HEK293 (cell line): ENCODE measurements at regions not wholly inside any gene's neighbourhood (a gene's known extent, or its start where the extent isn't known, plus 50 kb on each side); places are given as distances from the start of the nearest gene placed in this dataset.

Experiments used
- CTCF ChIA-PET: fragments of 350-600 bp; formaldehyde crosslinking; extraction: SDS; loops from one replicate; lab custom pipeline; 2021; ENCODE audit warnings: antibody characterized with exemption; lab: Yijun Ruan, JAX
- POLR2A ChIA-PET: fragments of 300-600 bp; formaldehyde crosslinking; extraction: SDS; loops from one replicate; lab custom pipeline; 2020; ENCODE audit warnings: antibody characterized with exemption, inconsistent platforms; lab: Yijun Ruan, JAX
- H3K27ac ChIP-seq: fragments of 200-500 bp; sonication (Bioruptor generic); 2 replicates; pipeline ENCODE4 v1.5.1; 2014; ENCODE audit warnings: low read depth, low read length, control low read depth, inconsistent platforms; ENCODE audit errors: extremely low read depth
- H3K36me3 ChIP-seq, 2 experiments: fragments of 200-500 bp in 1 of 2; sonication (Bioruptor generic) in 1 of 2; 1 replicate in 1 of 2; 2 replicates in 1 of 2; pipeline ENCODE4 v1.5.1; 2014 to 2017; ENCODE audit warnings: inconsistent platforms in 2 of 2, low read length in 2 of 2; ENCODE audit not compliant: control insufficient read depth in 2 of 2, insufficient read depth in 1 of 2
- H3K4me1 ChIP-seq: fragments of 200-500 bp; sonication (Bioruptor generic); 2 replicates; pipeline ENCODE4 v1.5.1; 2014; ENCODE audit warnings: mild to moderate bottlenecking, low read length, inconsistent platforms; ENCODE audit not compliant: control insufficient read depth, insufficient read depth
- H3K4me3 ChIP-seq: 2 replicates; pipeline ENCODE4 v1.5.1; 2011; ENCODE audit warnings: low read depth, mild to moderate bottlenecking, control low read depth, low read length, moderate library complexity
- H3K9me3 ChIP-seq: fragments of 200-500 bp; sonication (Bioruptor generic); 2 replicates; pipeline ENCODE4 v1.5.1; 2014; ENCODE audit warnings: low read depth, low read length, inconsistent platforms; ENCODE audit not compliant: control insufficient read depth, insufficient read depth
- BCL11A ChIP-seq: fragments of 450-650 bp; formaldehyde crosslinking; IDR thresholded peaks from 2 replicates; pipeline ENCODE4 v1.5.1; 2016; ENCODE audit warnings: low read depth, missing biosample characterization, missing genetic modification characterization
- FEZF1 ChIP-seq: fragments of 450-650 bp; formaldehyde crosslinking; IDR thresholded peaks from 2 replicates; pipeline ENCODE4 v1.5.1; 2016; ENCODE audit warnings: missing biosample characterization, missing genetic modification characterization
- KLF9 ChIP-seq: fragments of 450-650 bp; formaldehyde crosslinking; IDR thresholded peaks from 2 replicates; pipeline ENCODE4 v1.5.1; 2016; ENCODE audit warnings: missing biosample characterization, missing genetic modification characterization, low read depth
- OSR2 ChIP-seq: fragments of 450-650 bp; formaldehyde crosslinking; IDR thresholded peaks from 2 replicates; pipeline ENCODE4 v1.5.1; 2016; ENCODE audit warnings: missing biosample characterization, missing genetic modification characterization
- TRIM28 ChIP-seq: IDR thresholded peaks from 2 replicates; pipeline ENCODE4 v1.6.1; 2011; ENCODE audit warnings: low read length, control low read depth, borderline replicate concordance
- ZNF140 ChIP-seq: fragments of 450-650 bp; formaldehyde crosslinking; IDR thresholded peaks from 2 replicates; pipeline ENCODE4 v1.5.1; 2016; ENCODE audit warnings: missing biosample characterization, missing genetic modification characterization
- ZNF341 ChIP-seq: fragments of 450-650 bp; formaldehyde crosslinking; IDR thresholded peaks from 2 replicates; pipeline ENCODE4; 2016; ENCODE audit warnings: low read depth, missing biosample characterization, missing genetic modification characterization
- ZNF426 ChIP-seq: fragments of 450-650 bp; formaldehyde crosslinking; IDR thresholded peaks from 2 replicates; pipeline ENCODE4 v1.5.1; 2017; ENCODE audit warnings: missing biosample characterization, missing genetic modification characterization, mild to moderate bottlenecking, inconsistent platforms, moderate library complexity
- ZNF560 ChIP-seq: fragments of 450-650 bp; formaldehyde crosslinking; IDR thresholded peaks from 2 replicates; pipeline ENCODE4 v1.5.1; 2017; ENCODE audit warnings: missing biosample characterization, missing genetic modification characterization, borderline replicate concordance
- ZNF837 ChIP-seq: fragments of 450-650 bp; formaldehyde crosslinking; IDR thresholded peaks from 2 replicates; pipeline ENCODE4 v1.5.1; 2016; ENCODE audit warnings: missing biosample characterization, missing genetic modification characterization
- TF ChIP-seq, protein P1 (sequence below): fragments of 450-650 bp; formaldehyde crosslinking; IDR thresholded peaks from 2 replicates; pipeline ENCODE4 v1.5.1; 2016; ENCODE audit warnings: missing biosample characterization, missing genetic modification characterization
- TF ChIP-seq, protein P2 (sequence below): fragments of 450-650 bp; formaldehyde crosslinking; IDR thresholded peaks from 2 replicates; pipeline ENCODE4 v1.5.1; 2016; ENCODE audit warnings: missing biosample characterization, missing genetic modification characterization
- TF ChIP-seq, protein P3 (sequence below): fragments of 450-650 bp; formaldehyde crosslinking; IDR thresholded peaks from 2 replicates; pipeline ENCODE4 v1.5.1; 2017; ENCODE audit warnings: missing biosample characterization, missing genetic modification characterization
- TF ChIP-seq, protein P4 (sequence below): fragments of 450-650 bp; formaldehyde crosslinking; IDR thresholded peaks from 2 replicates; pipeline ENCODE4 v1.5.1; 2016; ENCODE audit warnings: missing biosample characterization, missing genetic modification characterization
- TF ChIP-seq, protein P5 (sequence below): fragments of 450-650 bp; formaldehyde crosslinking; IDR thresholded peaks from 2 replicates; pipeline ENCODE4 v1.5.1; 2016; ENCODE audit warnings: missing biosample characterization, missing genetic modification characterization

DNA sequence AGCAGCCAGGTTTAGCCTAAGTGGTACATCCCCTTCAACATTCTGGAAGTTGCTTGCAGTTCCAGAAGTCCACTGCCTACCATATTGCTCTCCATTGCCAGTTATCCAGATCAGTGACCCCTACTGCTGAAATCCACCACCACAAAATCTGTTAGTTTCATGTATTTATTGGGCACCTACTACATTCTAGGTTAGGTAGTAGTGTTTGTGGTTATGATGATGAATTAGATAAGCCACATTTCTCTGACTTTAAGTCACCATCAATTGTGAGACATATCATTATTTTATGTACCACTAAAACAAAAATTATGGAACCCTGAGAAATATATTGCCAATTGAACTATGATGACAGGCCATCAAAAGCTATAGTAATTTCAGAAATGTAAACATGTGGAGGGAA lies 139.5 kb upstream of the PKDCC start:
- ChIA-PET CTCF (interaction anchor here (1.2 kb wide), 1 partner anchor 152 kb away, joined by 3 read pairs; no protein-coding TSS in a partner anchor), POLR2A (no interaction called here)
- TF ChIP-seq OSR2 (tag by site-specific recombination): no peak
- Histone ChIP-seq H3K27ac (no peak overlapping the region), H3K36me3 (no peaks in the 10 kb centered on the region), H3K4me1 (no peaks in the 10 kb centered on the region), H3K4me3 (no peak overlapping the region), H3K9me3 (no peaks in the 10 kb centered on the region)

DNA sequence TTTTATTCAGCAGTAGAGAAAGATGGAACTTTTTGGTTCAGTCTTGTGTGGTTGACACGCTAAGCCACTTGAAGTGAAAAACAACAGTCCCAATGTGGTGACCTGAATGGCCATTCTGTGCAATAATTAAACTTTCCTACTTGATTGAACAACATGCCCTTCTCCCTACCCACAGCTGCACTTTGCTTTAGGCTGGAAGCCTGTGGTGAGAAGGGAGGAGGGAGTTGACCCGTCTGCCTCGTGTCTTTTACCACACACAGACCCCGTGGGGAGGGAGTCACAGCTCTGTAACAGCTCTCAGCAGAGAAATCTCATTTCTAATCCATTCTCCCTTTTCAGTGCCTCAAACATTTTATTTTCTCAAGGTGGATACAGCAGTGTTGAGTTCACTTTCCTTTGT lies 138.2 kb upstream of the PKDCC start:
- Histone ChIP-seq H3K4me3 (no peak overlapping the region), H3K27ac (no peak overlapping the region), H3K4me1 (no peaks in the 10 kb centered on the region), H3K9me3 (no peaks in the 10 kb centered on the region), H3K36me3 (no peaks in the 10 kb centered on the region)
- ChIA-PET CTCF (interaction anchor here (1.2 kb wide), 1 partner anchor 151 kb away, joined by 3 read pairs; no protein-coding TSS in a partner anchor), POLR2A (no interaction called here)
- TF ChIP-seq, protein P1, sequence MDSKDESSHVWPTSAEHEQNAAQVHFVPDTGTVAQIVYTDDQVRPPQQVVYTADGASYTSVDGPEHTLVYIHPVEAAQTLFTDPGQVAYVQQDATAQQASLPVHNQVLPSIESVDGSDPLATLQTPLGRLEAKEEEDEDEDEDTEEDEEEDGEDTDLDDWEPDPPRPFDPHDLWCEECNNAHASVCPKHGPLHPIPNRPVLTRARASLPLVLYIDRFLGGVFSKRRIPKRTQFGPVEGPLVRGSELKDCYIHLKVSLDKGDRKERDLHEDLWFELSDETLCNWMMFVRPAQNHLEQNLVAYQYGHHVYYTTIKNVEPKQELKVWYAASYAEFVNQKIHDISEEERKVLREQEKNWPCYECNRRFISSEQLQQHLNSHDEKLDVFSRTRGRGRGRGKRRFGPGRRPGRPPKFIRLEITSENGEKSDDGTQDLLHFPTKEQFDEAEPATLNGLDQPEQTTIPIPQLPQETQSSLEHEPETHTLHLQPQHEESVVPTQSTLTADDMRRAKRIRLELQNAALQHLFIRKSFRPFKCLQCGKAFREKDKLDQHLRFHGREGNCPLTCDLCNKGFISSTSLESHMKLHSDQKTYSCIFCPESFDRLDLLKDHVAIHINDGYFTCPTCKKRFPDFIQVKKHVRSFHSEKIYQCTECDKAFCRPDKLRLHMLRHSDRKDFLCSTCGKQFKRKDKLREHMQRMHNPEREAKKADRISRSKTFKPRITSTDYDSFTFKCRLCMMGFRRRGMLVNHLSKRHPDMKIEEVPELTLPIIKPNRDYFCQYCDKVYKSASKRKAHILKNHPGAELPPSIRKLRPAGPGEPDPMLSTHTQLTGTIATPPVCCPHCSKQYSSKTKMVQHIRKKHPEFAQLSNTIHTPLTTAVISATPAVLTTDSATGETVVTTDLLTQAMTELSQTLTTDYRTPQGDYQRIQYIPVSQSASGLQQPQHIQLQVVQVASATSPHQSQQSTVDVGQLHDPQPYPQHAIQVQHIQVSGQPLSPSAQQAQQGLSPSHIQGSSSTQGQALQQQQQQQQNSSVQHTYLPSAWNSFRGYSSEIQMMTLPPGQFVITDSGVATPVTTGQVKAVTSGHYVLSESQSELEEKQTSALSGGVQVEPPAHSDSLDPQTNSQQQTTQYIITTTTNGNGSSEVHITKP (tag by site-specific recombination): 0 out of 2 replicates have a peak, but pooled peaks have one; percentile 16
- TF ChIP-seq ZNF341 (tag by site-specific recombination): peak; percentile 82
- TF ChIP-seq ZNF426 (tag by site-specific recombination): no peak
- TF ChIP-seq, all 188 proteins: peak for 2

DNA sequence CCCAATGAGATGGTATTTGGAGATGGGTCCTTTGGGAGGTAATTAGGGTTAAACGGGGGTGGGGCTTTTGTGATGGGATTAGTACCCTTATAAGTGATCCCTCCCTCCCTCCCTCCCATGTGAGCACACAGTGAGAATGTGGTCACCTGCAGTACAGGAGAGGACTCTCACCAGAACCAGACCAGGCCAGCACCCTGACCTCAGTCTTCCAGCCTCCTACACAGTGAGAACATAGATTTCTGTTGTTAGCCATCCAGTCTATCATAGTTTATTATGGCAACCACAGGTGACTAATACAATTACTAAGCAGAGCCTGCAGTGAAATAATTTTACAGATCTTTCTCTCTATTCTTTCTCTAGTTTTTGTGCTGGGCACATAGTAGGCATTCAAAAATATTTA lies 137.7 kb upstream of the PKDCC start:
- Histone ChIP-seq H3K9me3 (no peaks in the 10 kb centered on the region), H3K4me1 (no peaks in the 10 kb centered on the region), H3K4me3 (no peak overlapping the region)
- POLR2A ChIA-PET: no interaction called here
- no peak for TF ChIP-seq ZNF560 (tag by site-specific recombination)
- TF ChIP-seq ZNF140 (tag by site-specific recombination): no peak
- TF ChIP-seq, protein P2, sequence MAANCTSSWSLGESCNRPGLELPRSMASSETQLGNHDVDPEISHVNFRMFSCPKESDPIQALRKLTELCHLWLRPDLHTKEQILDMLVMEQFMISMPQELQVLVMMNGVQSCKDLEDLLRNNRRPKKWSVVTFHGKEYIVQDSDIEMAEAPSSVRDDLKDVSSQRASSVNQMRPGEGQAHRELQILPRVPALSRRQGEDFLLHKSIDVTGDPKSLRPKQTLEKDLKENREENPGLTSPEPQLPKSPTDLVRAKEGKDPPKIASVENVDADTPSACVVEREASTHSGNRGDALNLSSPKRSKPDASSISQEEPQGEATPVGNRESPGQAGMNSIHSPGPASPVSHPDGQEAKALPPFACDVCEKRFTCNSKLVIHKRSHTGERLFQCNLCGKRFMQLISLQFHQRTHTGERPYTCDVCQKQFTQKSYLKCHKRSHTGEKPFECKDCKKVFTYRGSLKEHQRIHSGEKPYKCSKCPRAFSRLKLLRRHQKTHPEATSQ (tag by site-specific recombination): no peak
- no peak for TF ChIP-seq KLF9 (tag by site-specific recombination)
- TF ChIP-seq, protein P3, sequence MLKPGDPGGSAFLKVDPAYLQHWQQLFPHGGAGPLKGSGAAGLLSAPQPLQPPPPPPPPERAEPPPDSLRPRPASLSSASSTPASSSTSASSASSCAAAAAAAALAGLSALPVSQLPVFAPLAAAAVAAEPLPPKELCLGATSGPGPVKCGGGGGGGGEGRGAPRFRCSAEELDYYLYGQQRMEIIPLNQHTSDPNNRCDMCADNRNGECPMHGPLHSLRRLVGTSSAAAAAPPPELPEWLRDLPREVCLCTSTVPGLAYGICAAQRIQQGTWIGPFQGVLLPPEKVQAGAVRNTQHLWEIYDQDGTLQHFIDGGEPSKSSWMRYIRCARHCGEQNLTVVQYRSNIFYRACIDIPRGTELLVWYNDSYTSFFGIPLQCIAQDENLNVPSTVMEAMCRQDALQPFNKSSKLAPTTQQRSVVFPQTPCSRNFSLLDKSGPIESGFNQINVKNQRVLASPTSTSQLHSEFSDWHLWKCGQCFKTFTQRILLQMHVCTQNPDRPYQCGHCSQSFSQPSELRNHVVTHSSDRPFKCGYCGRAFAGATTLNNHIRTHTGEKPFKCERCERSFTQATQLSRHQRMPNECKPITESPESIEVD (tag by site-specific recombination): no peak
- TF ChIP-seq, all 188 proteins: peak for 0
- CTCF ChIA-PET: no interaction called here
- no peaks in the 10 kb centered on the region for H3K36me3 ChIP-seq
- no peak overlapping the region for H3K27ac ChIP-seq

DNA sequence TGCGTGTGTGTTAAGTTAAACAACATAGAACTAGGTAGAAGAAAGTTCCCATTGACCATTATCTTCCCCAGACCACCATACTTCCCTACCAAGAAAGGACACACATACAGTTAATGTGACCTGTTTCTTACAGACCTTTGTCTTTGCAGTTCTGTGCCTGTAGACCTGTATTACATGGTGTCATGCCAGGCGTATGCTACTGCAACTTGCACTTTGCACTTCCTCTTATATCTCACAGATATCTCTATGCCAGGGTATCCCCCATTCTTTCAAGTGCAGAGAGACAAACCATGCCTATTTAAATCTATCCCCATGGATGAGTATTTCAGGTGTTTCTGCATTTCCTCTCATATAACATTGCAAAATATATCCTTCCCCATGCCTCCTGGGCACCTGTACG lies 136.8 kb upstream of the PKDCC start:
- POLR2A ChIA-PET: no interaction called here
- no peak for TF ChIP-seq TRIM28
- TF ChIP-seq, protein P4, sequence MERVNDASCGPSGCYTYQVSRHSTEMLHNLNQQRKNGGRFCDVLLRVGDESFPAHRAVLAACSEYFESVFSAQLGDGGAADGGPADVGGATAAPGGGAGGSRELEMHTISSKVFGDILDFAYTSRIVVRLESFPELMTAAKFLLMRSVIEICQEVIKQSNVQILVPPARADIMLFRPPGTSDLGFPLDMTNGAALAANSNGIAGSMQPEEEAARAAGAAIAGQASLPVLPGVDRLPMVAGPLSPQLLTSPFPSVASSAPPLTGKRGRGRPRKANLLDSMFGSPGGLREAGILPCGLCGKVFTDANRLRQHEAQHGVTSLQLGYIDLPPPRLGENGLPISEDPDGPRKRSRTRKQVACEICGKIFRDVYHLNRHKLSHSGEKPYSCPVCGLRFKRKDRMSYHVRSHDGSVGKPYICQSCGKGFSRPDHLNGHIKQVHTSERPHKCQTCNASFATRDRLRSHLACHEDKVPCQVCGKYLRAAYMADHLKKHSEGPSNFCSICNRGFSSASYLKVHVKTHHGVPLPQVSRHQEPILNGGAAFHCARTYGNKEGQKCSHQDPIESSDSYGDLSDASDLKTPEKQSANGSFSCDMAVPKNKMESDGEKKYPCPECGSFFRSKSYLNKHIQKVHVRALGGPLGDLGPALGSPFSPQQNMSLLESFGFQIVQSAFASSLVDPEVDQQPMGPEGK (tag by site-specific recombination): no peak
- no peak for TF ChIP-seq ZNF837 (tag by site-specific recombination)
- TF ChIP-seq, protein P5, sequence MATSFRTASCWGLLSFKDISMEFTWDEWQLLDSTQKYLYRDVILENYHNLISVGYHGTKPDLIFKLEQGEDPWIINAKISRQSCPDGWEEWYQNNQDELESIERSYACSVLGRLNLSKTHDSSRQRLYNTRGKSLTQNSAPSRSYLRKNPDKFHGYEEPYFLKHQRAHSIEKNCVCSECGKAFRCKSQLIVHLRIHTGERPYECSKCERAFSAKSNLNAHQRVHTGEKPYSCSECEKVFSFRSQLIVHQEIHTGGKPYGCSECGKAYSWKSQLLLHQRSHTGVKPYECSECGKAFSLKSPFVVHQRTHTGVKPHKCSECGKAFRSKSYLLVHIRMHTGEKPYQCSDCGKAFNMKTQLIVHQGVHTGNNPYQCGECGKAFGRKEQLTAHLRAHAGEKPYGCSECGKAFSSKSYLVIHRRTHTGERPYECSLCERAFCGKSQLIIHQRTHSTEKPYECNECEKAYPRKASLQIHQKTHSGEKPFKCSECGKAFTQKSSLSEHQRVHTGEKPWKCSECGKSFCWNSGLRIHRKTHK: no peak
- TF ChIP-seq KLF9 (tag by site-specific recombination): no peak
- TF ChIP-seq FEZF1: no peak
- TF ChIP-seq BCL11A: no peak

More for the DNA sequence above, 136.8 kb upstream of the PKDCC start:
- Histone ChIP-seq H3K9me3 (no peaks in the 10 kb centered on the region), H3K4me1 (no peaks in the 10 kb centered on the region), H3K36me3 (no peaks in the 10 kb centered on the region), H3K4me3 (no peak overlapping the region), H3K27ac (no peak overlapping the region)
- CTCF ChIA-PET: no interaction called here
